ENCODE measurements at regions not wholly inside any gene's neighbourhood (a gene's known extent, or its start where the extent isn't known, plus 50 kb on each side); places are given as distances from the start of the nearest gene placed in this dataset.

GRCh38 chr6:158920311-158920905 is 79.6 kb downstream of the RSPH3 start:
- ATAC-seq: no peak
- intact Hi-C loops (cut with DNase I): no loop called here
- DNase-seq (ENCODE audit: missing footprints): no peak

GRCh38 chr6:158919865-158920264 is 80.1 kb downstream of the RSPH3 start:
- intact Hi-C loops (cut with DNase I): no loop called here
- DNase-seq (ENCODE audit: missing footprints): no peak

GRCh38 chr6:158916617-158917016 is 83.4 kb downstream of the RSPH3 start:
- ATAC-seq (no peak), DNase-seq (ENCODE audit: missing footprints) (no peak)
- intact Hi-C loops (cut with DNase I): no loop called here

More at GRCh38 chr6:158919865-158920264, 80.1 kb downstream of the RSPH3 start:
- ATAC-seq: no peak

GRCh38 chr6:158914923-158915322 is 85.1 kb downstream of the RSPH3 start:
- no peak for ATAC-seq
- intact Hi-C loops (cut with DNase I): no loop called here
- no peak for DNase-seq (ENCODE audit: missing footprints)

- ATAC-seq (no peak), DNase-seq (ENCODE audit: missing footprints) (no peak)
- intact Hi-C loops (cut with DNase I): no loop called here
Measured at GRCh38 chr6:158913580-158913979, 86.4 kb downstream of the RSPH3 start.

- ATAC-seq (no peak), DNase-seq (ENCODE audit: missing footprints) (no peak)
- intact Hi-C loops (cut with DNase I): no loop called here
Measured at GRCh38 chr6:158912655-158913054, 87.3 kb downstream of the RSPH3 start.

GRCh38 chr6:158911746-158912480 is 88.1 kb downstream of the RSPH3 start:
- DNase-seq (ENCODE audit: missing footprints) (no peak), ATAC-seq (no peak)
- intact Hi-C loops (cut with DNase I): no loop called here

- DNase-seq (ENCODE audit: missing footprints) (no peak), ATAC-seq (no peak)
- intact Hi-C loops (cut with DNase I): no loop called here
Measured at GRCh38 chr6:158910484-158911440, 89.2 kb downstream of the RSPH3 start.

GRCh38 chr6:158909938-158910337 is 90.1 kb downstream of the RSPH3 start:
- ATAC-seq (no peak), DNase-seq (ENCODE audit: missing footprints) (no peak)
- intact Hi-C loops (cut with DNase I): no loop called here

GRCh38 chr6:158908606-158909005 is 89.4 kb upstream of the EZR start:
- intact Hi-C loops (cut with DNase I): no loop called here
- no peak for DNase-seq (ENCODE audit: missing footprints)
- no peak for ATAC-seq

- ATAC-seq (no peak), DNase-seq (ENCODE audit: missing footprints) (no peak)
- intact Hi-C loops (cut with DNase I): no loop called here
Measured at GRCh38 chr6:158907931-158908330, 88.8 kb upstream of the EZR start.

GRCh38 chr6:158906926-158907325 is 87.8 kb upstream of the EZR start:
- DNase-seq (ENCODE audit: missing footprints) (no peak), ATAC-seq (no peak)
- intact Hi-C loops (cut with DNase I): no loop called here

GRCh38 chr6:158905277-158905676 is 86.1 kb upstream of the EZR start:
- no peak for DNase-seq (ENCODE audit: missing footprints)
- no peak for ATAC-seq
- intact Hi-C loops (cut with DNase I): no loop called here

- no peak for DNase-seq (ENCODE audit: missing footprints)
- ATAC-seq: no peak
Measured at GRCh38 chr6:158903801-158904200, 84.6 kb upstream of the EZR start.

GRCh38 chr6:158900663-158901312 is 81.6 kb upstream of the EZR start:
- ATAC-seq (no peak), DNase-seq (ENCODE audit: missing footprints) (no peak)
- intact Hi-C loops (cut with DNase I): no loop called here

More at GRCh38 chr6:158903801-158904200, 84.6 kb upstream of the EZR start:
- intact Hi-C loops (cut with DNase I): no loop called here

GRCh38 chr6:158897236-158897635 is 78.1 kb upstream of the EZR start:
- DNase-seq (ENCODE audit: missing footprints) (no peak), ATAC-seq (no peak)
- intact Hi-C loops (cut with DNase I): no loop called here

GRCh38 chr6:158895661-158896060 is 76.5 kb upstream of the EZR start:
- no peak for ATAC-seq
- intact Hi-C loops (cut with DNase I): no loop called here
- DNase-seq (ENCODE audit: missing footprints): no peak

GRCh38 chr6:158894193-158894592 is 75.0 kb upstream of the EZR start:
- no peak for DNase-seq (ENCODE audit: missing footprints)
- intact Hi-C loops (cut with DNase I): no loop called here
- no peak for ATAC-seq

- intact Hi-C loops (cut with DNase I): no loop called here
- no peak for ATAC-seq
- no peak for DNase-seq (ENCODE audit: missing footprints)
Measured at GRCh38 chr6:158892266-158892665, 73.1 kb upstream of the EZR start.
